GM21381 (cell line): ENCODE measurements at regions not wholly inside any gene's neighbourhood (a gene's known extent, or its start where the extent isn't known, plus 50 kb on each side); places are given as distances from the start of the nearest gene placed in this dataset.
"Not testable (repeated sequence)": the region's sequence is repeated elsewhere in the genome, so short reads cannot be mapped to it uniquely, and the experiment has no call there.

ENCODE experiments used
- ATAC-seq: cut with Tn5 transposase; IDR thresholded peaks from one replicate; pipeline ENCODE4 v1.9.1; 2021; ENCODE audit warnings: mild to moderate bottlenecking, moderate library complexity; ENCODE audit not compliant: unreplicated experiment

- no peak for ATAC-seq
Measured at GRCh38 chr9:82757924-82758323, 305.0 kb downstream of the RASEF start.

- ATAC-seq: no peak
Measured at GRCh38 chr9:82761027-82761426, 301.9 kb downstream of the RASEF start.

GRCh38 chr9:82761956-82762355 lies 301.0 kb downstream of the RASEF start:
- no peak for ATAC-seq

GRCh38 chr9:82763656-82764055 lies 299.3 kb downstream of the RASEF start:
- ATAC-seq: no peak

GRCh38 chr9:82764061-82764668 lies 298.8 kb downstream of the RASEF start:
- no peak for ATAC-seq

GRCh38 chr9:82774707-82775231 lies 288.2 kb downstream of the RASEF start:
- not testable (repeated sequence) for ATAC-seq

GRCh38 chr9:82776508-82776907 lies 286.4 kb downstream of the RASEF start:
- no peak for ATAC-seq

GRCh38 chr9:82777366-82777765 lies 285.6 kb downstream of the RASEF start:
- no peak for ATAC-seq

GRCh38 chr9:82778923-82779322 lies 284.0 kb downstream of the RASEF start:
- not testable (repeated sequence) for ATAC-seq

- ATAC-seq: no peak
Measured at GRCh38 chr9:82780017-82780416, 282.9 kb downstream of the RASEF start.

GRCh38 chr9:82781921-82782392 lies 281.0 kb downstream of the RASEF start:
- no peak for ATAC-seq

- ATAC-seq: no peak
Measured at GRCh38 chr9:82783045-82783444, 279.9 kb downstream of the RASEF start.

GRCh38 chr9:82784589-82784988 lies 278.4 kb downstream of the RASEF start:
- no peak for ATAC-seq

GRCh38 chr9:82789155-82789824 lies 273.7 kb downstream of the RASEF start:
- ATAC-seq: no peak

- ATAC-seq: no peak
Measured at GRCh38 chr9:82790875-82791274, 272.1 kb downstream of the RASEF start.

GRCh38 chr9:82791692-82792091 lies 271.2 kb downstream of the RASEF start:
- no peak for ATAC-seq

GRCh38 chr9:82797534-82797933 lies 265.4 kb downstream of the RASEF start:
- ATAC-seq: no peak

GRCh38 chr9:82799286-82799685 lies 263.7 kb downstream of the RASEF start:
- no peak for ATAC-seq

- ATAC-seq: no peak
Measured at GRCh38 chr9:82805027-82805426, 257.9 kb downstream of the RASEF start.

- no peak for ATAC-seq
Measured at GRCh38 chr9:82808478-82808877, 254.5 kb downstream of the RASEF start.

- no peak for ATAC-seq
Measured at GRCh38 chr9:82810915-82811314, 252.0 kb downstream of the RASEF start.

GRCh38 chr9:82819260-82819659 lies 243.7 kb downstream of the RASEF start:
- no peak for ATAC-seq
